Liver (tissue), 8 donors: ENCODE measurements at regions not wholly inside any gene's neighbourhood (a gene's known extent, or its start where the extent isn't known, plus 50 kb on each side); places are given as distances from the start of the nearest gene placed in this dataset.

Experiments
- DNase-seq: peaks from one replicate; pipeline ENCODE4 v3.0.0-alpha.2; 2017; ENCODE audit warnings: low spot score
- H3K27ac ChIP-seq, 2 donors: one replicate each; pipeline ENCODE4 v1.7.0; 2013; ENCODE audit warnings: inconsistent platforms in 2 of 2, low read length in 2 of 2, control low read depth in 1 of 2, low read depth in 1 of 2, mild to moderate bottlenecking in 1 of 2
- H3K27me3 ChIP-seq, 4 donors: one replicate each; pipeline versions ENCODE4 v1.6.1 to v1.7.0; 2013; ENCODE audit warnings: low read length in 3 of 4, inconsistent platforms in 1 of 4, mild to moderate bottlenecking in 1 of 4, moderate library complexity in 1 of 4; ENCODE audit not compliant: control insufficient read depth in 4 of 4, insufficient read depth in 4 of 4
- H3K36me3 ChIP-seq, 4 donors: one replicate each; pipeline versions ENCODE4 v1.6.1 to v1.7.0; 2013; ENCODE audit warnings: low read length in 3 of 4, mild to moderate bottlenecking in 3 of 4, low read depth in 1 of 4, moderate library complexity in 1 of 4; ENCODE audit not compliant: control insufficient read depth in 4 of 4, insufficient read depth in 3 of 4
- H3K4me1 ChIP-seq, 4 donors: one replicate each; pipeline versions ENCODE4 v1.6.1 to v1.7.0; 2013; ENCODE audit warnings: low read length in 3 of 4, mild to moderate bottlenecking in 3 of 4, moderate library complexity in 1 of 4; ENCODE audit not compliant: control insufficient read depth in 4 of 4, insufficient read depth in 4 of 4
- H3K4me3 ChIP-seq, 3 donors: one replicate each; pipeline versions ENCODE4 v1.6.1 to v1.7.0; 2013; ENCODE audit warnings: low read length in 3 of 3, control low read depth in 1 of 3, low read depth in 1 of 3, mild to moderate bottlenecking in 1 of 3
- H3K9ac ChIP-seq, 2 donors: one replicate each; pipeline ENCODE4 v1.7.0; 2013; ENCODE audit warnings: low read length in 2 of 2, mild to moderate bottlenecking in 2 of 2, moderate library complexity in 2 of 2, control low read depth in 1 of 2, low read depth in 1 of 2
- H3K9me3 ChIP-seq, 4 donors: one replicate each; pipeline versions ENCODE4 v1.6.1 to v1.7.0; 2013; ENCODE audit warnings: low read length in 3 of 4; ENCODE audit not compliant: control insufficient read depth in 4 of 4
- ATF3 ChIP-seq: IDR thresholded peaks from 2 replicates; pipeline ENCODE4 v1.6.1; 2016; ENCODE audit warnings: antibody characterized with exemption
- CTCF ChIP-seq: fragments of 150-350 bp; IDR thresholded peaks from 2 replicates; pipeline ENCODE4 v1.5.1; 2017; ENCODE audit warnings: improper control_type of control experiment, low read depth, low read length; ENCODE audit not compliant: missing input control
- EGR1 ChIP-seq, 2 donors: IDR thresholded peaks; 2 replicates each; pipeline ENCODE4 v1.6.1; 2016 to 2018; ENCODE audit warnings: antibody characterized with exemption in 2 of 2, low read depth in 2 of 2
- FOXA2 ChIP-seq: IDR thresholded peaks from 2 replicates; pipeline ENCODE4 v1.6.1; 2016; ENCODE audit warnings: antibody characterized with exemption
- HNF4A ChIP-seq, 2 donors: conservative IDR thresholded peaks; 2 replicates each; pipeline ENCODE4 v1.6.1; 2016; ENCODE audit warnings: antibody characterized with exemption in 2 of 2, mild to moderate bottlenecking in 2 of 2
- HNF4G ChIP-seq: IDR thresholded peaks from 2 replicates; pipeline ENCODE4 v1.6.1; 2016; ENCODE audit warnings: antibody characterized with exemption
- JUND ChIP-seq, 2 donors: IDR thresholded peaks; 2 replicates each; pipeline ENCODE4 v1.6.1; 2016; ENCODE audit warnings: antibody characterized with exemption in 2 of 2
- MAX ChIP-seq: IDR thresholded peaks from 2 replicates; pipeline ENCODE4 v1.6.1; 2016; ENCODE audit warnings: antibody characterized with exemption
- NR2F2 ChIP-seq: IDR thresholded peaks from 2 replicates; pipeline ENCODE4 v1.6.1; 2016; ENCODE audit warnings: antibody characterized with exemption
- RAD21 ChIP-seq, 2 donors: IDR thresholded peaks; 2 replicates each; pipeline ENCODE4 v1.6.1; 2016; ENCODE audit warnings: antibody characterized with exemption in 2 of 2, mild to moderate bottlenecking in 2 of 2
- REST ChIP-seq: IDR thresholded peaks from 2 replicates; pipeline ENCODE4 v1.6.1; 2016; ENCODE audit warnings: antibody characterized with exemption, mild to moderate bottlenecking
- RXRA ChIP-seq, 2 donors: IDR thresholded peaks; 2 replicates each; pipeline ENCODE4 v1.6.1; 2017 to 2018; ENCODE audit warnings: antibody characterized with exemption in 2 of 2, mild to moderate bottlenecking in 1 of 2
- SP1 ChIP-seq: IDR thresholded peaks from 2 replicates; pipeline ENCODE4 v1.6.1; 2018; ENCODE audit warnings: antibody characterized with exemption, mild to moderate bottlenecking
- TAF1 ChIP-seq: conservative IDR thresholded peaks from 2 replicates; pipeline ENCODE4 v1.6.1; 2016; ENCODE audit warnings: antibody characterized with exemption, mild to moderate bottlenecking
- YY1 ChIP-seq: IDR thresholded peaks from 2 replicates; pipeline ENCODE4 v1.6.1; 2016; ENCODE audit warnings: antibody characterized with exemption, mild to moderate bottlenecking
- ZBTB33 ChIP-seq: IDR thresholded peaks from 2 replicates; pipeline ENCODE4 v1.6.1; 2016; ENCODE audit warnings: antibody characterized with exemption
- WGBS: extraction: QIAGEN DNeasy Blood & Tissue Kit; methylation state at CpG from one replicate; pipeline ENCODE4 v1.1.7; 2013; 5-methylcytosine and 5-hydroxymethylcytosine counted together
- donor health status: healthy.
- donor health status: healthy.
- donor health status: healthy.
- donor health status: healthy.
- donor health status: healthy.

GRCh38 chr5:2048664-2049063 lies 165.9 kb upstream of the IRX4 start (continued):
- TF ChIP-seq ZBTB33 = no peak
- TF ChIP-seq JUND (IDR thresholded peaks at IDR 0.05) = no peak
- TF ChIP-seq RAD21 (IDR thresholded peaks at IDR 0.05) = no peak
- no peak for TF ChIP-seq HNF4A (conservative IDR thresholded peaks at IDR 0.05)
- no peak for TF ChIP-seq CTCF
- no peak for TF ChIP-seq TAF1
- no peak for TF ChIP-seq EGR1 (IDR thresholded peaks at IDR 0.05; ENCODE audit: low read depth in 2 of 2)

- no peak overlapping the region for H3K4me3 ChIP-seq
- peaks cover 0 to 9% (median 0%) of the 10 kb centered on the region in 4 donors for H3K27me3 ChIP-seq
- H3K36me3 ChIP-seq = no peaks in the 10 kb centered on the region
- no peak overlapping the region for H3K27ac ChIP-seq
- H3K9ac ChIP-seq = no peak overlapping the region
- TF ChIP-seq SP1 = no peak
- no peak for TF ChIP-seq RAD21 (IDR thresholded peaks at IDR 0.05)
- no peak for TF ChIP-seq HNF4A (conservative IDR thresholded peaks at IDR 0.05)
- no peak for TF ChIP-seq JUND (IDR thresholded peaks at IDR 0.05)
- TF ChIP-seq HNF4G = no peak
- TF ChIP-seq YY1 = no peak
- TF ChIP-seq RXRA (IDR thresholded peaks at IDR 0.05) = no peak
- DNase-seq = no peak
- no peaks in the 10 kb centered on the region for H3K4me1 ChIP-seq
- WGBS = 76% methylated on average over 10 of the region's 10 CpGs
- H3K9me3 ChIP-seq = peaks cover 0 to 3% (median 0%) of the 10 kb centered on the region in 4 donors
These were observed 164.7 kb upstream of the IRX4 start for GRCh38 chr5:2047341-2047927.

- no peak overlapping the region for H3K27ac ChIP-seq
- no peaks in the 10 kb centered on the region for H3K4me1 ChIP-seq
- no peak overlapping the region for H3K4me3 ChIP-seq
- TF ChIP-seq EGR1 (IDR thresholded peaks at IDR 0.05; ENCODE audit: low read depth in 2 of 2) (no peak), MAX (no peak), JUND (IDR thresholded peaks at IDR 0.05) (no peak), FOXA2 (no peak), NR2F2 (no peak), ATF3 (no peak), TAF1 (no peak), YY1 (no peak), RAD21 (IDR thresholded peaks at IDR 0.05) (no peak), HNF4G (no peak), REST (no peak), CTCF (no peak), ZBTB33 (no peak)
- peaks cover 0 to 3% (median 0%) of the 10 kb centered on the region in 4 donors for H3K9me3 ChIP-seq
- WGBS = 83% methylated on average over 7 of the region's 7 CpGs
- H3K9ac ChIP-seq = no peak overlapping the region
- H3K36me3 ChIP-seq = no peaks in the 10 kb centered on the region
- H3K27me3 ChIP-seq = peaks cover 0 to 9% (median 0%) of the 10 kb centered on the region in 4 donors
- DNase-seq = no peak
These were observed 161.3 kb upstream of the IRX4 start for GRCh38 chr5:2044041-2044440.
